KMS-11 (cell line): ENCODE measurements at regions not wholly inside any gene's neighbourhood (a gene's known extent, or its start where the extent isn't known, plus 50 kb on each side); places are given as distances from the start of the nearest gene placed in this dataset.

ENCODE experiments used
- H2AFZ ChIP-seq: fragments of 200-600 bp; sonication (generic); 2 replicates; pipeline ENCODE4 v1.6.1; 2016; ENCODE audit warnings: antibody characterized with exemption, mixed run types, low read depth
- H3K27ac ChIP-seq: fragments of 200-600 bp; sonication (generic); 2 replicates; pipeline ENCODE4 v1.6.1; 2016; ENCODE audit warnings: mild to moderate bottlenecking, mixed run types
- H3K27me3 ChIP-seq: fragments of 200-600 bp; sonication (generic); 2 replicates; pipeline ENCODE4 v1.6.1; 2017; ENCODE audit warnings: mild to moderate bottlenecking, low read depth, mixed run types, moderate library complexity; ENCODE audit not compliant: insufficient read depth
- H3K36me3 ChIP-seq: fragments of 200-600 bp; sonication (generic); 2 replicates; pipeline ENCODE4 v1.6.1; 2017; ENCODE audit warnings: mild to moderate bottlenecking, mixed run types; ENCODE audit not compliant: insufficient read depth
- H3K4me1 ChIP-seq: fragments of 200-600 bp; sonication (generic); 2 replicates; pipeline ENCODE4 v1.6.1; 2016; ENCODE audit warnings: mild to moderate bottlenecking, low read depth, mixed run types; ENCODE audit not compliant: poor library complexity, severe bottlenecking
- H3K4me2 ChIP-seq: fragments of 200-600 bp; sonication (generic); 2 replicates; pipeline ENCODE4 v1.7.0; 2016; ENCODE audit warnings: mild to moderate bottlenecking, mixed run types
- H3K4me3 ChIP-seq: fragments of 200-600 bp; sonication (generic); IDR thresholded peaks from 2 replicates; pipeline ENCODE4 v1.6.1; 2017; ENCODE audit warnings: low read depth, low read length, mixed read lengths; ENCODE audit not compliant: insufficient read depth
- H3K79me2 ChIP-seq: fragments of 200-600 bp; sonication (generic); 2 replicates; pipeline ENCODE4 v1.6.1; 2016; ENCODE audit warnings: low read depth, mixed run types; ENCODE audit not compliant: insufficient read depth
- H3K9ac ChIP-seq: fragments of 200-600 bp; sonication (generic); 2 replicates; pipeline ENCODE4 v1.6.1; 2016; ENCODE audit warnings: mild to moderate bottlenecking, mixed run types
- H4K20me1 ChIP-seq: fragments of 200-600 bp; sonication (generic); 2 replicates; pipeline ENCODE4 v1.6.1; 2016; ENCODE audit warnings: mild to moderate bottlenecking, mixed run types; ENCODE audit not compliant: insufficient read depth
- TF ChIP-seq, protein P1 (sequence below): fragments of 200-600 bp; sonication (generic); conservative IDR thresholded peaks from 2 replicates; pipeline ENCODE4 v1.6.1; 2017; ENCODE audit warnings: low read depth, mild to moderate bottlenecking, antibody characterized with exemption, low read length, moderate library complexity, mixed read lengths

DNA sequence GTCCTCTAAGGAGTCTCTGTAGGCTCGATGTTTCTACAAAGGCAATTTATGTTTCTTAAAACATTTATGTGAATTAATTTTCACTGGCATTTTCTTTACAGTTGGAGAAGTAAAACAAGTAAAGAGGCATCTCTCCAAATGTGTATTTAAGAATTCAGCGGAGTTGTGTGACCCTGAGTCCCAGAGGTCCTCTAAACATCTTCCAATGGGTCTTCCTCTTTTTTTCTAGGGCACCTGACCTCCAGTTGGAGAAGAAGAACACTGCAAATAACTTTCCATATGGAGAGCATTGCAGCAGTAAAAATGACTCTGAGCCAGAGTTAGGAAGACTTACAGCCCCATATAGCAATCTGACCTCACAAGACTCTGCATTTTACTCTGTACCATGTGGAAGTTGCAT, 480.5 kb upstream of the RAG2 start:
- Histone ChIP-seq H3K4me3 (no peak overlapping the region), H3K36me3 (no peaks in the 10 kb centered on the region), H3K4me2 (no peak overlapping the region), H3K79me2 (no peaks in the 10 kb centered on the region), H4K20me1 (no peaks in the 10 kb centered on the region), H3K4me1 (no peaks in the 10 kb centered on the region), H3K9ac (no peak overlapping the region), H3K27ac (no peak overlapping the region), H3K27me3 (no peaks in the 10 kb centered on the region), H2AFZ (no peak overlapping the region)
- TF ChIP-seq, protein P1, sequence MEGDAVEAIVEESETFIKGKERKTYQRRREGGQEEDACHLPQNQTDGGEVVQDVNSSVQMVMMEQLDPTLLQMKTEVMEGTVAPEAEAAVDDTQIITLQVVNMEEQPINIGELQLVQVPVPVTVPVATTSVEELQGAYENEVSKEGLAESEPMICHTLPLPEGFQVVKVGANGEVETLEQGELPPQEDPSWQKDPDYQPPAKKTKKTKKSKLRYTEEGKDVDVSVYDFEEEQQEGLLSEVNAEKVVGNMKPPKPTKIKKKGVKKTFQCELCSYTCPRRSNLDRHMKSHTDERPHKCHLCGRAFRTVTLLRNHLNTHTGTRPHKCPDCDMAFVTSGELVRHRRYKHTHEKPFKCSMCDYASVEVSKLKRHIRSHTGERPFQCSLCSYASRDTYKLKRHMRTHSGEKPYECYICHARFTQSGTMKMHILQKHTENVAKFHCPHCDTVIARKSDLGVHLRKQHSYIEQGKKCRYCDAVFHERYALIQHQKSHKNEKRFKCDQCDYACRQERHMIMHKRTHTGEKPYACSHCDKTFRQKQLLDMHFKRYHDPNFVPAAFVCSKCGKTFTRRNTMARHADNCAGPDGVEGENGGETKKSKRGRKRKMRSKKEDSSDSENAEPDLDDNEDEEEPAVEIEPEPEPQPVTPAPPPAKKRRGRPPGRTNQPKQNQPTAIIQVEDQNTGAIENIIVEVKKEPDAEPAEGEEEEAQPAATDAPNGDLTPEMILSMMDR: no peak

DNA sequence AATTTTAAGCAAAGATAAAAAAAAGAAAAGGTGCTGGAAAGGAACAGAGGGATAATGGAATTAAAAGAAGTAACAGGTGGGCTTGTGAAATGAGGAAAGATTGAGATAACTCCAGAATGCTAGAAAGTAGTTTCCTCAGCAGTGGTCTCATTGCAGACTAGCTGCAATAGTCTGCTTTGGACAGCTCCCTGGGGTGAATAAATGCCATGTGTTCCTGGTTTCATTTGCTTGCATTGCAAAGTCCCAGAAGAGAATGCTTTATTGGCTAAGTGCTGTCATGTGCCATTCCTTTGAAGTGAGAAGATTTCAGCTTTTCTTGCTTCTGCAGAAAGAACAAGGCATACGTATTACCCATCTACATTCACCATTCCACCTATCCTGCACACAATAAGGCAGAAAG, 478.8 kb upstream of the RAG2 start:
- Histone ChIP-seq H3K27ac (no peak overlapping the region), H2AFZ (no peak overlapping the region), H3K4me1 (no peaks in the 10 kb centered on the region), H3K4me2 (no peak overlapping the region), H3K79me2 (no peaks in the 10 kb centered on the region), H3K4me3 (no peak overlapping the region), H4K20me1 (no peaks in the 10 kb centered on the region), H3K36me3 (no peaks in the 10 kb centered on the region), H3K9ac (no peak overlapping the region), H3K27me3 (no peaks in the 10 kb centered on the region)
- TF ChIP-seq, protein P1: no peak

DNA sequence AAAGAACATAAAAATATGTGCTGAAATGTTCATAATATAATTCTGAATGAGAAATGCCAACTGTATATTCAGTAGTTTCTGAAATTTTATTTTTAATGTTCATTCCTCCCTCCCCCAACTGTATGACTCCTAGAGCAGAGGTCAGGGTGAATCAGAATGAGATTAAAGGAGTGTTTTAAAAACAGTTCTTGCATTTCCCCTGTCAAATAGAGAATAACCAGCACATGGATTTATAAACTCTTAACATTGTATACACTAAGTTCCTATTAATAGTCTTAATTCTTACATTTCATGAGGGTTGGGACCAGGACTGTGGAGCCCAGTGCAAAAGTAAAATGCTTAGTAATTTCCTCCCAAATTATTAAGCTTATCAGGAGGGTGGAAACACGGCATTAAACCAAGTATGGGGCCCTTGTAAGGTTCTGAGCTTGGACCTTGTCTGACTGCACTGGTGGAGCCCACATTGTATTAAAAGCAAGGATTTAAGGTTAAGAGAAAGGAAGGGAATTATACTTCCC, 474.6 kb upstream of the RAG2 start:
- H4K20me1 ChIP-seq: no peaks in the 10 kb centered on the region; the same call in 1 of the 2 replicates
- H3K27me3 ChIP-seq: no peaks in the 10 kb centered on the region
- TF ChIP-seq, protein P1: no peak
- H3K79me2 ChIP-seq: no peaks in the 10 kb centered on the region
- no peak overlapping the region for H3K9ac ChIP-seq
- no peak overlapping the region for H3K27ac ChIP-seq
- no peaks in the 10 kb centered on the region for H3K36me3 ChIP-seq
- no peaks in the 10 kb centered on the region for H3K4me1 ChIP-seq
- H3K4me2 ChIP-seq: no peak overlapping the region
- H2AFZ ChIP-seq: no peak overlapping the region
- no peak overlapping the region for H3K4me3 ChIP-seq

- H3K4me1 ChIP-seq: no peaks in the 10 kb centered on the region
- no peak overlapping the region for H3K4me2 ChIP-seq
- TF ChIP-seq, protein P1: no peak
- H3K9ac ChIP-seq: no peak overlapping the region
- H3K36me3 ChIP-seq: no peaks in the 10 kb centered on the region
- H2AFZ ChIP-seq: no peak overlapping the region
- no peaks in the 10 kb centered on the region for H3K27me3 ChIP-seq
- no peaks in the 10 kb centered on the region for H3K79me2 ChIP-seq
- no peak overlapping the region for H3K27ac ChIP-seq
- H4K20me1 ChIP-seq: no peaks in the 10 kb centered on the region
- no peak overlapping the region for H3K4me3 ChIP-seq
These were observed 452.3 kb upstream of the RAG2 start for GRCh38 chr11:37050311-37050710.
